Femur (tissue), 1 donor: ENCODE measurements at regions not wholly inside any gene's neighbourhood (a gene's known extent, or its start where the extent isn't known, plus 50 kb on each side); places are given as distances from the start of the nearest gene placed in this dataset.
A peak's percentile ranks its signal among the peaks of the same experiment; 100 is the strongest.
"Not testable (repeated sequence)": the region's sequence is repeated elsewhere in the genome, so short reads cannot be mapped to it uniquely, and the experiment has no call there.

Experiments
- DNase-seq: peaks from one replicate; pipeline ENCODE4 v3.0.0-alpha.2; 2017

DNA sequence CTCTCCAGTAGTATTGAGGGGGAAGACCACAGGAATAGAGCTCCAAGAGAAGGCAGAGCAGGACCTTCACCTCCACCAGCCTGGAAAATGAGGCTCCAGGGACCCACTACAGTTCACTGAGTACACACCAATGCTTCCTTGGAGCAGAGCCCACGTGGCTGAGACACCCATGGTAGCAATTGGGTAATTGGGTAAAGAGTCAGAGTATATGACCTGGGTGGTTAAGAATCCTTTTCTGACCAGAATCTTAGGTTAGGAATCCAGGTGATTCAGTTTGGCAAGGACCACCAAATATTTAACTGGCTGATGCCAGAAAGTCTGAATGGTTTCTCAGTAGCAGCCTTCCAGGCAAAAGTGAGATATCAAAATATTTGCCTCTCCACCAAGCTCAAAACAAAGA, 107.7 kb downstream of the MDH1 start:
- DNase-seq: no peak

DNA sequence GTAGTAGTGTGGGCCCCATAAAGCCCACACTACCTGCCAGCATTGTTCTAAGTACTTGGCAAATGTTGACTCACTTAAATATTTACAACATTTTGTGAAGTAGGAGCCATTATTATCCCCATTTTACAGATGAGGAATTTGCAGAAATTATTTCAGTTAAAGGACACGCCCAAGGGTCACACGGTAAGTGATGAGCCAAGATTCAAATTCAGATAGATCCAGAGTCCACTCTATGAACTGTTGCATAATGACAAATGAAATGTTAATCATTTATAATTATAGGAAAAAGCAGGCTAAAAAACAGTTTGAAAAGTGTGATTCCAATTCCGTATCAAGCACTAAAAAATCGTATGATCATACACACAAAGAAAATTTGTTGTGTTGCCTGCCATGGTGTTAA, 108.4 kb downstream of the MDH1 start:
- no peak for DNase-seq

DNA sequence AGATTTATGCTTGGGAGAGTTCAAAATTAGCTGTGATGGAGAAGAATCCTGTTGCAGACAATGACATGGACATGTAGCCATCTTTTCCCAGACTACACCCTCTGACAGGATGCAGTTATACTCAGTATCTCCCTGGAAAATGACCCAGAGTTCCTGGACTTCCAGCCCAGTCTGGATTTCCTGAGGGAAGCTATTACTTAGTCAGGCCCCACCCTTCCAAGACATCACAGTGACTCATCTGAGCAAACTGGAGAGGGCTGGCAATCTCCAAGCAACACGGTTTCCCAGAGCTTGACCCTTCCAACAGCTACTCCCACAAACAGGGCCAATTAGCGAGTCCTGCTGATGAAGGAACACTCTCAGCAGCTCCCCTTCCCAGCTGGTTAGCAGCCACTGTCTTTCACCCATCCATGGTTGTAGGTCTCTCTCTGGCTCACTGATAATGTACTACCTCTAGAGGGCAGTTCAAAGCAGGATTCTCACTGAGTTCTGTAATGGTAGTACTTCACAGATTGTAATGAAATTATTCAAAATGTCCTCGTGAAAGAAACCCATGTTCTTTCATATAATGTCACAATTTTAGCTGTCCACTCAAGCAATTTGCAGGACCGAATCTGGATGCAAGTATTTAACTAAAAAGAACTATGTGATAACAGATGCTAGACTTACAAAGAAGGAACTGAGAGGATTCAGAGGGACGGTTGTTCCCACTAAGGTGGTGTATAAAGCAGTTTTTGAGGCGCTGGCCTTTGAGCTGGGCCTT, 110.2 kb downstream of the MDH1 start:
- DNase-seq: peak; percentile 55

DNA sequence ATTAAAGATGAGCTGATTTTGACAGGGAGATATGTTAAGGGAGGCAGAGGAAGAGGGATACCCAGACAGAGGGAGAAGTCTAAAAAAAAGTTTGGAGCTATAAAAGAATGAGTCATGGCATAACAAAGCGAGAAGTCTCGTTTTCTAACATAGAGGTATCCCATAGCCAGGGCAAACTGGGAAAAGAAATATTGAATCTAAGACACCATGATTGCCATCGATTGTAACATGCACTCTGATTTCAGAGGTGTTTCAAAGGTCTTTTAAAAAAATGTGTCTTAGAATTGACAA, 110.7 kb downstream of the MDH1 start:
- no peak for DNase-seq

DNA sequence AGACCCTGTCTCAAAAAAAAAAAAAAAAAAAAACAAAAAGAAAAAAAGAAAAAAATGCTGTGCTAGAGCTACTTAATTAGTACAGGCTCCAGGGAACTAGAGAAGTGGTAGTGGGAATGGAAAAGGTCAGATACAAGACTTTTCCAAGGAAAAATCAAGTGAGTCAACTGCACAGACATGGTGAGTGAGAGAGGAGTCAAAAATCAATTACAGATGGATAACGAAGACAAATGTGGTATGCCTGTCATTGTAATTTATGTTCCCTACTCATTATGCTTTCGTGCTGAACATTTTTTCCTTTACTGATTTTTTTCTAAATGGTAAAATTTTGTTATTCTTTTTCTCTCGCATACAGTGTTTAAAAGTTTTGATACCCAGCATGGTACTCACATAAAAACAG, 111.5 kb downstream of the MDH1 start:
- DNase-seq: no peak

DNA sequence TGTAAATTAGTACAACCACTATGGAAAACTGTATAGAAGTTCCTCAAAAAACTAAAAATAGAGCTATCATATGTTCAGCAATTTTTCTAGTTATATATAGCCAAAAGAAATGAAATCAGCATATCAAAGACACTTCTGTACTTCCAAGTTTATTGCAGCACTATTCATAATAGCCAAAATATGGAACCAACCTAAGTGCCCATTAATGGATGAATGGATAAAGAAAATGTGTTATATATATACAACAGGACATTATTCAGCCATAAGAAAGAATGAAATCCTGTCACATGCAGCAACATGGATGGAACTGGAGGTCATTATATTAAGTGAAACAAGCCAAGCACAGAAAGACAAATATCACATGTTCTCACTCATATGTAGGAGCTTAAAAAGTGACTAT, 112.6 kb downstream of the MDH1 start:
- DNase-seq: no peak

DNA sequence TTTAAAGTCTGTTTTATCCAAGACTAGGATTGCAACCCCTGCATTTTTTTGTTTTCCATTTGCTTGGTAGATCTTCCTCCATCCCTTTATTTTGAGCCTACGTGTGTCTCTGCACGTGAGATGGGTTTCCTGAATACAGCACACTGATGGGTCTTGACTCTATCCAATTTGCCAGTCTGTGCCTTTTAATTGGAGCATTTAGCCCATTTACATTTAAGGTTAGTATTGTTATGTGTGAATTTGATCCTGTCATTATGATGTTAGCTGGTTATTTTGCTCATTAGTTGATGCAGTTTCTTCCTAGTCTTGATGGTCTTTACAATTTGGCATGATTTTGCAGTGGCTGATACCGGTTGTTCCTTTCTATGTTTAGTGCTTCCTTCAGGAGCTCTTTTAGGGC, 117.3 kb downstream of the MDH1 start:
- DNase-seq: not testable (repeated sequence)

DNA sequence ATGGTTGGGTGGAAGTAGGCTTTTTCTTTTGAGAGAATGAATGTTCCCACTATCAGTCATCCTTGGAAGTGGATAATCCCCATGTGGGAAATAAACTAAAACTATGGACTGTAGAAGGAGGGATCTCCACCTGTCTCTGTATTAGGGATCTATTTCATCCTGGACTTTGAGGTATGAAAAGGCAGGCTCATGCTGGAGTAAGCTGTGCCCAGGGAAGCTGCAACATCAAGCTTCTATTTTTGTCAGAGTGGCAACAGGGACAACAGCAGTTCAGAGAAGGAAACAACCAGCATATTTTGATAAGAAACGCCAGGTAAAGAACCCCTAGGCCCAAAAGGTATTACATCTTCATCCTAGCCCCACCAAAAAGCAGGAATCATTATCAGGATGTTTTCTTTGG, 122.0 kb downstream of the MDH1 start:
- no peak for DNase-seq

DNA sequence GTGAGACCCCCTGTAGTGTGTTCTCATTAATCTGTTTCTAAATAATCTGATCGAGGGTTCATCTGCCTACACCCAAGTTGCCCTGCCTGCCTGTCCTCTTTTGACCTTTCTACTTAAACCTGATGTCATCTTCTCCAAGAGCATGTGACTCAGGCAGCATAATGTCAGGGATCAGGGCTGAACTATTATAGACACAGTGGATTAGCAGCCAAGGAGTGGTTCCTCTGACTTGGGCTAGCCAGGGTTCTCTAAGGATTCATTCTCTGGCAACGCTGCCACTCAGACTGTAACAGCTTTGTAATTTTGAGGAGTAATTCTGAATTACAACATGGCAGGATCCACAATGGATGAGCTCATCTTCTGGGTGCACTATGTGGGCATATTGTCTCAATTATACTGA, 124.0 kb downstream of the MDH1 start:
- no peak for DNase-seq

DNA sequence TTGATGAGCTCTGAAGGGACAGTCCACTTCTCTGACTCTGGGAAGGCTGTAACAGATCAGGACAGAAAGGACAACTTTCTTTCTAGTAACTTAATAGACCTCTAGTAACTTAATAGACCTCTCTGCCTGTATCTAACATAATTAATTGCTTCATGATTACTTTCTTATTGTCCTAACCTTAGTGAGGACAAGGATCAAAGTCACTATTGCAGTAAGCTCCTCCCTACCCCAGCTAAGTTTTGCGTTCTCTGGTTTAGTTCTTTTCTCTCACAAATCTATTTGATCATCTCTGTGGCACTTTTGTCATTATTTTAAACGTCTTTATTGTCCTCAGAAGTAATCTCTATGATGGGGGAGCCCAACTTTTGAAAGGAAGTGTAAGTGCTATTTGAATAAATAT, 125.5 kb upstream of the UGP2 start:
- DNase-seq: no peak

DNA sequence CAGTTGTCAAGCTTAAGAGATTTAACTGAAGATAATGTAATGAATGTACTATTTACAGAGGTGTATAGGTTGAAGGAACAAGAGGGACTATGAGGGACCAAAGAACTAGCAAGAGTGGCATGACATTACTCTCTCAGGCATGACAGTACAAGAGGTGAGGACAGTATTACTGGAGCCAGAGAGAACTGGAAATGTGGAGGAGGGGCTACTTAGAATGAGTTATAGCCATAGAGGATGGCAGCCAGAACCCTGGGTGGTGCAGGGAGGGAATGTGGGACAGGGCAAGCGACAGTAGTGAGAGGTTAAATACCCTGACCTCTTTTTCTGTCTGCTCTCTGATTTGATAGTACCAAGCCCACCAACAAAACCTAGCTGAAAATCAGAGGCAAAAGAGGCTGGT, 122.6 kb upstream of the UGP2 start:
- DNase-seq: no peak

DNA sequence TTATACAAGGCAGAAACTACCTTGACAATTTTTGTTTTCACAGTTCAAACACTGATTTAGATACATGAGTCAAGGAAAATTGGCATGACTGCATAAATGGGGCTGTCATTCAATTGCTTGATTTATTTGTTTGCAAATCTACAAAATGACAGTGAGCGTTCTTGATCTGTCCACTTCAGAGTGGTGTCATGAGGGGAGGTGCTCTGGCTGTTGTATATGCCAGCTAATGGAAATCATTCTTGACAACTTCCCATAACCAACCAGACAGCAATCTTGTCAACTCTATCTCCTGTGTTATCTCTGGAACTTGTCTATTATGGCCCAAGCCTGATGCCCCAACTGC, 120.6 kb upstream of the UGP2 start:
- DNase-seq: no peak

DNA sequence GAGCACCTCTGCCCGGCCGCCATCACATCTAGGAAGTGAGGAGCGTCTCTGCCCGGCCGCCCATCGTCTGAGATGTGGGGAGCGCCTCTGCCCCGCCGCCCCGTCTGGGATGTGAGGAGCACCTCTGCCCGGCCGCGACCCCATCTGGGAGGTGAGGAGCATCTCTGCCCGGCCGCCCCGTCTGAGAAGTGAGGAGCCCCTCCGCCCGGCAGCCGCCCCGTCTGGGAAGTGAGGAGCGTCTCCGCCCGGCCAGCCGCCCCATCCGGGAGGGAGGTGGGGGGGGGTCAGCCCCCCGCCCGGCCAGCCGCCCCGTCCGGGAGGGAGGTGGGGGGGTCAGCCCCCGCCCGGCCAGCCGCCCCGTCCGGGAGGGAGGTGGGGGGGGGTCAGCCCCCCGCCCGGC, 119.4 kb upstream of the UGP2 start:
- not testable (repeated sequence) for DNase-seq

DNA sequence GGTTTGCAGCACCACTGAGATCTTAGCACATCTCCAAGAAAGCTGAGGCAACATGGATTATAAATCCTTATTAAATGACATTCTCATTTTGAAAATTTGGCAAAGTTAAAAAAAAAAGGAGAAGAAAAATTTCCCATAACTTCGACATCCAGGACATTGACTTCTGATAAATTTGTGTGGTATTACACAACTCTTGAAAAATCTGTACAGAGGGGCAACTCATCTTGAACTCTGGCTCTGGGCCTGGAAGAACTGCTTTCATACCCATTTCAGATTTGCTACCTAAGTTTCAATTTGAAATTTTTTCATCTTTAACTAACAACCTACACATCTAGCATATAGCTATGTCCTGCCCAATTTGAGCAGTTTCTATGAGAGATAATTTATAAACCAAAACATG, 118.0 kb upstream of the UGP2 start:
- no peak for DNase-seq

DNA sequence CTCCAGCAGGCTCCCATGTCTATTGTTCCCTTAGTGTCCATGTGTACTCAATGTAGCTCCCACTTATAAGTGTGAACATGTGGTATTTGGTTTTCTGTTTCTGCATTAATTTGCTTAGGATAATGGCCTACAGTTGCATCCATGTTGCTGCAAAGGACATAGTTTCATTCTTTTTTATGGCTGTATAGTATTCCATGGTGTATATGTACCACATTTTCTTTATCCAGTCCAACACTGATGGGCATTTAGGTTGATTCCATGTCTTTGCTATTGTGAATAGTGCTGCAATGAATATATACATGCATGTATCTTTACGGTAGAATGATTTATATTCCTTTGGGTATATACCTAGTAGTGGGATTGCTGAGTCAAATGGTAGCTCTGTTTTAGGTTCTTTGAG, 116.5 kb upstream of the UGP2 start:
- not testable (repeated sequence) for DNase-seq

DNA sequence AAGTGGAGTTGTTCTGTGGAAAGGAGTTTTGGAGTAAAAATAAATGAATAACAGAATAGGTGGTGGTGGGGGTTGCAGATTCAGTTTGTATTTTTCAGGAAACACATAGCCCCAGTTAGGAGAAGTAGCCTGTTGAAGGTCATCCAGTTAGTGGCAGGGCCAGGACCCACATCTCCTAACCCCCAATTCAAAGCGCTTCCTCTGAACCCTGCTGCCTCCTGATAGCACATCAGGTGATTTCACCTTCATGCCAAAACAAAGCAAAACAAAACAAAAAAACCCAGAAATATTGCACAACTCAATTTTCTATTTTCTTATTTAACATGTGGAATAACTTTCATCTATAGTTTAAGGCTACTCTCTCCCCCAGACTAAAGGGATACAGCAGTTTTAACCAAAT, 112.3 kb upstream of the UGP2 start:
- no peak for DNase-seq

DNA sequence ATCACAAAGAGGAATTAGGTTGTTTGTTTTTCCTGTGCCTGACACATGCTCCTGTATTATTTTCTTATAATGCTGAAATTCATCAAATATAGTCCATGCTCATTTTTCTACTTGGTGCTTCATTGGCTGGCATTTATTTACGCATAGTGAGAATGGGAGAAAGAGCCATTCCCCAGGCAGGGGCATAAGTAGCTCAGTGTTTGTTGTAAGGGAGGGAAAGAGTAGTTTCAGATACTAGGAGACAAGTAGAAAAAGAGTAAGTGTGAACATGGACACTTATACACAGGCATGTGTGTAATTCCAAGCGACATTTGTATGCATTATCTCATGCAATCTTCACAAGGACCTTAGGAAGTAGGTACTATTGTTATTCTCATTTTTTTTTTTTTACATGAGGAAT, 111.9 kb upstream of the UGP2 start:
- no peak for DNase-seq

DNA sequence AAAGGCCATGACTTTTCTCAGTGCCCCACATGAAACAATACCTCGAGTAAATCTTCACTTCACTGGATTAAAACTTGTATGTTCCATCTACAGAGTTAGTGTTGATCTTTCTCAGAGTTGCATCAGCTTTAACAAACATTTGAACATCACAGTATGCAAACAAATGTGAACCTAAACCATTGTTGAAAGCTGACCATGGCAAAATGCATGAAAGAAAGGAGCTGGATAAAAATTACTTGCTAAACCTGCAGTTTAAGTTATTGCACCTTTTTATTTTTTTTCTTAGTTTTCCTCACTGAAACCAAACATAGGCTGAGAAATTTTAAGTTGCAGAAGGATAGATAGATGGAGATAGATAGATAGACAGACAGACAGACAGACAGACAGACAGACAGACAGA, 107.2 kb upstream of the UGP2 start:
- DNase-seq: no peak

DNA sequence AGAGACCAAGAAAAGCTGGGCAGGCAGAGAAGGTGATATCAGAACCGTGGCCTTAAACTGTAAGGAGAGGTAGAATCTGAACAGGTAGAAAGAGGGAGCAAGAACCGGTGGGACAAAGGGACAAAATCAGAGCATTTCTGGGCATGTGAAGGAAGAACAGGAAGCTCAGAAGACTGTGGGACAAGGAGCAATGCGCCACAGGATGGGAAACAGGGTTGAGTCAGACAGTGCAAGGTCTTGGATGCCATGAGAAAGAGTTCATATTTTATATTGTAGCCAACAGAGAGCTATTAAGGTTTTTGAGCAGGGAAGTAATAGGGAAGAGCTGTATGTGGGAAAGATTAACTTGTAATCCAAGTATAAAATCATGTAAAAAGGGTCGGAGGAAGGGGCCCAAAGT, 106.4 kb upstream of the UGP2 start:
- no peak for DNase-seq

DNA sequence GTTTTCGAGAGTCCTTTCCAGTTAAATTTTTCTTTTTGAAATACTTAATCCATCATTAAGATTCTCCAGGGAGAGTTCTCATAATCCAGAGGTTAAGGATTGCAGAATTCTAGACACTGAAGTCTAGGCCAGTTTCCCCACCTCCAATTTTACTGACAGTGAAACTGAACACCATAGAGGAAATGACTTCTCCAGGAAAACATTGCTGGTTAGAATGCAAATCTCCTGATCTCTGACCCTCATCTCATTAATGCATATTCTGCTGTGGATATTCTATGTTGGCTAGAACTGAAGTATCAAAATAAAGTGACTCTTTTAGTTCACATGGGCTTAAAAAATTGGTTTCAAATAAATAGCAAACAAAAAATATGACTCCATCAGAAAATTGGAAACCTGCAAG, 105.8 kb upstream of the UGP2 start:
- no peak for DNase-seq

DNA sequence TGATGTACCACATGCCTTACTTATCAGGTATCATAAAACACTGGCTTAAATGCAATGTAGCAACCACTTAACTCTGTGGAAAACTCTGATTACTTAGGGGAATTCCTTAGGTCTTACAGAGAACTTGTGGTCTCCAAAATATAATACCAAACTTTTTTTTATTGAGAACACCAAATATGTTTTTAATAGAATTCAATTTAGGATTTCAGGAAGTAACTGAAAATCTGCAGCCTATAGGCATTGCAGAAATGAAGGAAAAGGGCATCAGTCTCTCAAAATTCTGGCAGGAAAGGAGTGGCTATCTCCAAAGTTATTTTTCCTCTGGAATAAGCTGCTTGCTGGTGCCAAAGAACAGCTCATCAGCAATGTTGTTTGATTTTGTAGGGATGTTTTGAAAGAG, 105.3 kb upstream of the UGP2 start:
- no peak for DNase-seq

DNA sequence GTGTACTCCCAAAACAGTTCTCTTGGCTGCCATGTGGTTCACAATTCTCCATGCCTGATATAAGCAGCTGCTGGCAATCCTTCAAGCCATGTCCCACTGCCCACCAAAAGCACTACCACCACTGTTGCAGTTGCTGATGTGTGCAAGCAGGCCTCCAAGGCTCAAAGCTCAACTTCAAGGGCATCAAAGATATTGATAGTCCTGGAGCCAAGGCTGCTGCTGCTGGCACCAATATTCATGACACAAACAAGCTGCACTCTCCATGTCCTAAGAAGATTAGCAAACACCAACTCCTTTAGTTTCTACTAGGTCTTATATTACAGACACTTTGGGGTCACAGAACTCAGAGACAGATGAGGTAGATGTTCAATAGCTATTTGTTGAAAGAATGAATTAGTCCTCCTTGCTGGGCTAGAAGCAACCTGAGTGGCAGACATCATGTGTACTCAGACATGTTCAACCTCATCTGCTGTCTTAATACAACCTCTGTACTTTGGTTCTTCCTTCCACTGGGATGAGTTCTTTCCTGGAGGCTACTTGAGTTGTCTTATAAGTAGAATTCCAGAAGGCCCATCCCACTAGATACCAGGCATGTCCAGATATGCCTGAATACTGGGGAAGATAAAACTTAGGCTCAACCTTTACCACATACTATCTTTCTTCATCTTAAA, 104.5 kb upstream of the UGP2 start:
- peak; percentile 39 for DNase-seq

DNA sequence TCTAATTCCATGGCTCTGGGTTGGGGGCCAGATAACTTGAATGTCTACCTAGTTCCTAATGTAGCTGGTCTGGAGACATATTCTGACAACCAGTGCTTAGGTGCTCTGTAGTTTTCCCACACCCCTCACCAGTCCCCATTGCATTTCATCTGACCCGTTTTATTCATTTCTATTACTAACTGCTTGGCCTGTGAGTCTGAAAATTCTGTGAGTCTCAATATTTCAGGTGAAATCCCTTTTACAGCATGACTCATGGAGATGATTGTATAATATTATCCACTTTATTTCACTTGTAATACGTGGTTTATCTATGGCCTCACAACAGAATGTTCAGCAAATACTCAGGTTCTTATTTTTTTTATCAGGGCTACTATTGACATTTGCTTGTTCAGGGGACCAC, 103.7 kb upstream of the UGP2 start:
- no peak for DNase-seq

DNA sequence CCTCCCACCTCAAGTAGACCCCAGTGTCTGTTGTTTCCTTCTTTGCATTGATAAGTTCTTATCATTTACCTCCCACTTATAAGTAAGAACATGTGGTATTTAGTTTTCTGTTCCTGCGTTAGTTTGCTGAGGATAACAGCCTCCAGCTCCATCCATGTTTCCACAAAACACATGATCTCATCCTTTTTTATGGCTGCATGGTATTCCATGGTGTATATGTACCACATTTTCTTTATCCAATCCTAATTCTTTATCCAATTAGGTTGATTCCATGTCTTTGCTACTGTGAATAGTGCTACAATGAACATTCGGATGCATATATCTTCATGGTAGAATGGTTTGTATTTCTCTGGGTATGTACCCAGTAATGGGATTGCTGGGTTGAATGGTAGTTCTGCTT, 102.5 kb upstream of the UGP2 start:
- not testable (repeated sequence) for DNase-seq

DNA sequence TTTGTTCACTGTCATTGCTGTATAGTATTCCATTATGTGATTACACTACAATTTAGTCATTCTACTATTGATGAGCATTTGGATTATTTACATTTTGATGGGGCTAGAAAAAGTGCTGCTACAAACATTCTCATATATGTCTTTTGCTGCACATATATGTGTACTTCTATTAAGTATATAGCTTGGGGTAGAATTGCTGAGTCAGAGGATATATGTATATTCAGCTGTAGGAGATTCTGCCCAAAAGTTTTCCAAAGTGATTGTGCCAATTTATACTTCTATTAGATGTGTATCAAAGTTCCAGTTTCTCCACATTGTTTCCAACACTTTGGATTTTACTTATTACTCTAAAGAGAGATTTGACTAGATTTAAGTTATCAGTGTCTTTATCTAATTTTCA, 101.7 kb upstream of the UGP2 start:
- no peak for DNase-seq
